ENCODE measurements at regions not wholly inside any gene's neighbourhood (a gene's known extent, or its start where the extent isn't known, plus 50 kb on each side); places are given as distances from the start of the nearest gene placed in this dataset.

- TF ChIP-seq CTCF (IDR thresholded peaks at IDR 0.05) (no peak), EP300 (IDR thresholded peaks at IDR 0.05) (no peak), POLR2AphosphoS5 (IDR thresholded peaks at IDR 0.05) (no peak)
Observed at GRCh38 chr4:133588306-133588705, 439.2 kb downstream of the PCDH10 start.
